HG02852 (cell line): ENCODE measurements at regions not wholly inside any gene's neighbourhood (a gene's known extent, or its start where the extent isn't known, plus 50 kb on each side); places are given as distances from the start of the nearest gene placed in this dataset.

Source experiments
- ATAC-seq: cut with Tn5 transposase; IDR thresholded peaks from one replicate; pipeline ENCODE4 v1.9.1; 2021; ENCODE audit warnings: mild to moderate bottlenecking, moderate library complexity; ENCODE audit not compliant: unreplicated experiment

DNA sequence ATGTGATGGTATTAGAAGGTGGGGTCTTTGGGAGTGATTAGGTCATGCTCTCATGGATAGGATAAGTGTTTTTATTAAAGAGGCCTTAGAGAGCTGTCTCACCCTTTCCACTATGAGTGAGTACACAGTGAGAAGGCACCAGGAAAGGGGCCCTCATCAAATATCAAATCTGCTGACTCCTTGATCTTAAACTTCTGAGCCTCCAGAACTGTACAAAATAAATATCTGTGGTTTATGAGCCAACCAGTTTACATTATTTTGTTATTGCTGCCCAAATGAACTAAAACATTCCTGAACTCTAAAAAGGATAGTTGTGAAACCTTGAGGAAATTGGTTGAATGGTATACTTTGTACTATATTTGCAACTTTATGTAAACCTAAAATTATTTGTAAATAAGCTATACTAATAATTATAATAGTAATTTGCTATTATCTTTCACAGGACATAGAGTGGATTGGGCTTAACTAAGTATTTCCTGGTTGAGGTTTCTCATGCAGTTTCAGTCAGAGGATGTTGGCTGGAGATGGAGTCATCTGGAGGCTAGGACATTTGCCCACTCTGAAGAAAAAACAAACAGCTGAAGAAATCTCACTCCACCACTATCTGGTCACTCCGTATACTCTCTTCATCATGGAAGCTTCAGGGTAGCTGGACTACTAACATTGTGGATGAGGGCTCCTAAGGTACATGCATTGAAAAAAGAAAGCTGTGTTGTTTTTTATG is 1068.6 kb upstream of the CADM2 start:
- ATAC-seq = no peak

- no peak for ATAC-seq
Observed at GRCh38 chr3:83890763-83891135, 1068.0 kb upstream of the CADM2 start.

- no peak for ATAC-seq
Observed at GRCh38 chr3:83894223-83894622, 1064.6 kb upstream of the CADM2 start.

DNA sequence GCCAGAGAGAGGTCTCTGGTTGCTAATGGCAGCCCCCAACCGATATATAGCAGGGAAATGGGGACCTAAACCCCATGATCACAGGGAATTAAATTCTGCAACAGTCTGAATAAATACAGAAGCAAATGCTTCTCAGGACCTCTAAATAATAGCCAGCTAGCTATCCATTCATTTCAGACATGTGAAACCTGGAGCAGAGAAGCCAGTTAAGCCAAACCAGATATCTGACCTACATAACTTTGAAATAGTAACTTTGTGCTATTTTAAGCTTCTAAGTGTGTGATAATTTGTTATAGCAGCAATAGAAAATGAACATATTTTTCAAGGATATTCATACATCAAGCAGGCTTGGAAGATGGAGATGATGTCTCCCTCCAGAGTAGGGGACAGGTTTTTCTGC is 1062.9 kb upstream of the CADM2 start:
- ATAC-seq = no peak

- ATAC-seq = no peak
Observed at GRCh38 chr3:83902787-83903533, 1055.8 kb upstream of the CADM2 start.

DNA sequence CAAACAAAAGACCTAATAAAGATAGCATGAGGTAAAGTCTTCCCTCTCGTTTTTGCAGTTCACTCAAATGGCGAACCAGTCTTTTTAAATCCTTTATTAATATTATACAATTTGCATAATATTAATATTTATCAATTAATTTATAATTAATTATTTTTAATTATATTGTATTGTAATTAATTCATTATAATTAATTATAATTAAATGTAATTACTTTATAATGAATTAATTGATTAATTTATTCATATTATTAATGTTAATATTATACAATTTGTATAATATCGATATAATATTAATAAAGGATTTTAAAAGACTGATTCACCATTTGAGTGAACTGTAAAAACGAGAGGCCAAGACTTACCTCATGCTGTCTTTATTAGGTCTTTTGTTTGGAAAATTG is 1045.4 kb upstream of the CADM2 start:
- ATAC-seq = no peak

GRCh38 chr3:83926291-83926690 is 1032.5 kb upstream of the CADM2 start:
- no peak for ATAC-seq

DNA sequence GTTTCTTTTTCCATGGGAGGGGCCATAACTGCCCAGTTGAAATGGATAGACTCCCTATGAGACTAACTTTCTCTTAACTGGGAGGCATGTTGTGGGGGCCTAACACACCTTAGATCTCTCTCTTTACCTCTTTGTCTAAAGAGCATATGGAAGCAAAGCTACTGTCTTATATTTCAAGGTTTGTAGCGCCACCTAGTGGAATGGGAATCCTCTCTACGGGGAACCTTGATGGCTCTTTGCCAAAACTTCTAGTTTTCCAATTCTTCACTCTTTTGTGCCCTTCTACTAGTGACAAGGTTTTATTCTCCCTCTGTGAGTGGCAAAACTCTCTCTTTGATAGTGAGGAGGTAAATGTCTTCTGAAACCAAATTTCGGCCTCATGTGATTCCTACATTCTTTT is 1030.4 kb upstream of the CADM2 start:
- ATAC-seq = no peak

- ATAC-seq = no peak
Observed at GRCh38 chr3:83928903-83929302, 1029.9 kb upstream of the CADM2 start.

- no peak for ATAC-seq
Observed at GRCh38 chr3:83934192-83935021, 1024.4 kb upstream of the CADM2 start.

DNA sequence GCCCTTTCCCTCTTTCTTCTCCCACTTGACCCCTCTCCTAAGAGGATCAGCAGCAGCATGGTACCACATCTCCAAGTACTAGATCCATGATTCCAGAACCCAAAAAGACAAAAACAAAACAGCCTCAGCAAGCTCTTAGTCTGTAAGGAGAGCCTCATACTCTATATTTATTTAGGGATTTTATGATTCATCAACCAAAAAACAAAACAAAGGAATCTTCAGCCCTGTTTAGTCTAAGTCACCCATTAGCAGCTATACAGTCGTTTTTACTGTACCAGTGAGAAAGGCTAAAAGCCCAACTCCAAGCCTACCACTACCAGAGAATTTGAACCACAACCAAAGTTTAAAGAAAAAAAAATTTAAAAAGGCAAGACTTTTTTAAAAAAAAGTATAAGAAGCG is 1020.3 kb upstream of the CADM2 start:
- ATAC-seq = no peak

DNA sequence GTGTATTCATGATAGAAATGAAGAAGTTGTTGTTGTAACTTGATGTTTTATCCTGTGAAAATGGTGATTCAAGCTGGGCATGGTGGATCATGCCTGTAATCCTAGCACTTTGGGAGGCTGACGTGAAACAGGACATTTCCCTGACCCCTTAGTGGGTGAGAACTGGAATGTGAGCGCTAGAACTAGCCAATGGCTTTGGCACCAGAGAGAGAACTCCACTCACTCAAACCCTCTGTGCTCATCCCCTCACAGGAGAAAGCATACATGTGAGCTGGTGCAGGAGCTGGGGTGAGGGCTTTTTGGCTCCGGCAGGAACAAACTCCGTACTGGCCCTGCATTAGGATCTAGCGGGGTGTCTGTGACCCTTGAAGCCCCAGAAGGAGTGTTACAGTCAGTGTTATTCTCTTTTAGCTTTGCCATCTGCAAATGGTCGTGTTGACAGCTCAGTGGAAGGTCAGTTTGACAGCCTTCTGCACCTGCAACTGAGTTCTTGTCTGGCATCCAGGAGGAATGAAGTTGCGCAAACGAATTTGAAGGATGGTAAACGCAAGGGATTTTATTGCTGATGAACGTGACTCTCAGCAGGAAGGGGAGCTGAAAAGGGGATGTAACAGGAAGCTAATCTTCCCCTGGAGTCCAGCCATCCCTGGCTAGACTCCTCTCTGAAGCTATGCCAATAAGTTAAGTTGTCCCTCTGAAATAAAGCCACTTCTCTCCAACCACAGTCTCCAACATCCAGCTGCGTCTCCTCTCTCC is 1016.6 kb upstream of the CADM2 start:
- ATAC-seq = no peak

DNA sequence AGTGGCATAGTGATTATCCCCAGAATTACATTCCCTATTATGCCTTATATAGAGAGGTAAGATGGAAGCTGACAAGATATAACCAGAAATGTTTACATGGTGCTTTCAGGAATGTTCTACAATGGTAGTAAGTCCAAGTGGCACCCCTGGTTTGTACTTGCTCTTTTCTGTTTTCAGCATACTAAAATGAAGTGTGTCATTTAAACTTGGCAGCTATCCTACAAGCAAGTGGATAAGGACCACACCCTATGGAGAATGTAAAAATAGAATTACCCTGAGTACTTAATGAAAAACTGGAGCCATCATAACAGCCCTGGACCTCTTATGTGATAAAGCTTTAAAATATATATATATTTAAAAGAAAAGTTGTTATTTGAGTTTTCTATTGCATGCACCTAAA is 1012.7 kb upstream of the CADM2 start:
- no peak for ATAC-seq

DNA sequence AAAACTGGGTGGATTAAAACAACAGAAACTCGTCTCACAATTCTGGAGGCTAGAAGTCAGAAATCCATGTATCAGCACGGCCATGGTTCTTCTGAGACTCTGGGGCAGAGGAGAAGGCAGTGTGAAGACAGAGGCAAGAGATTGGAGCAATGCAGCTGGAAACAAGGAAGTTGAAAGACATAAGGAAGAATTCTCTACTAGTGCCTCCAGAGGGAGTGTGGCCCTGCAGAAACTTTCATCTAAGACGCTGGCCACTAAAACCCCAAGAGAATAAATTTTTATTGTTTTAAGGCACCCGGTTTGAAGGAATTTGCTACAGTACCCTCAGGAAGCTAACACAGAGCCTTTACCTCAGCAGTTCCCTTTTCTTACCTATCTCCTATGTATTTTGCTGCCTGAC is 1012.2 kb upstream of the CADM2 start:
- ATAC-seq = no peak

GRCh38 chr3:83948771-83949170 is 1010.0 kb upstream of the CADM2 start:
- ATAC-seq = no peak

DNA sequence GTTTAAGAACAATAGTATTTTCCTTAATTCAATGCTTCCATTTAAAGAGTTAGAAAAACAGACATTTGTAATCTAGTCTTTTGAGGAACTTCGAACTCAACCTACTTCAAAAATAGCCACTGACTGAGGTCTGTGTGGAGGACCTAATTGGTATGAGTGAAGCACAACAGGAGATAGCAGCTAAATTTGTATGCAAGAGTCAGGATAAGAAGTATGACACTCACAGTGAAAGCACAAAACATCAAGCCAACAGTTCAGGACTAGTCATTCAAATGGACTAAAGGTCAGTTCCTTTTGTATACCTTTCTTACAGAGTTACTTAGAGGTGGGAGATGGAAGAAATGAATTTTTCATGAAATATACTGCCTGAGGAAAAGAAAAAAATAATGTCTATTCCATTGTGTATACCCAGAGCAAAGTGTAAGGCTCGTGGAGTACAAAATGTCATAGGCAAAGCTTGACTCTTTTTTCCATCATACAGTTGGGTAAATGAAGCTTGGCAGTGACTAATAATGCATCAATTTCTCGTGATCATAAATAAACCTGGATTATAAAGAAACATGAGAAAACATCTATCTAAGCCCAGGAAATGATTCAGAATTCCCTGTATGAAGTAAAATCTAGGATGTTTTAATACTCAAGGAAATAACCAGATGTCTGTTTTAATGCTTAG is 1005.2 kb upstream of the CADM2 start:
- ATAC-seq = no peak

DNA sequence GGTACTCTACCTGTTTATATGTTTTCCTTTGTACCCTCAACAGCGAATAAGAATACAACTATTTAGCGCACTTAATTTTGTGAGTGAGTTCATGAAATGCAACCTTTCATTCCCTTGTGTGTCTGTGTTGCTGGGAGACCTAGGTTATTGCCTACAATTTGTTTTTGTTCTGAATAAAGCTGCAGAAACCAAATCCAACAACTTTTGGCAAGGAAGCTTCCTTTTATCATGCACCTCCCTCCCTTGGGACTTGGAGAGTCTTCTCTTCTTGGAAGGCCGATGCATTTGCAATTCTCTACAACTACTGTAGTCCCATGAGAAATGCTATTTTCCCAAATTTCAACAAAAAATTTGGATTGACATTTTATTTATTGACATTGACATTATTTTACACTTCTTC is 1002.4 kb upstream of the CADM2 start:
- ATAC-seq = no peak

- no peak for ATAC-seq
Observed at GRCh38 chr3:83968356-83968755, 990.4 kb upstream of the CADM2 start.

- no peak for ATAC-seq
Observed at GRCh38 chr3:83971666-83972065, 987.1 kb upstream of the CADM2 start.

GRCh38 chr3:84008623-84009022 is 950.2 kb upstream of the CADM2 start:
- no peak for ATAC-seq

GRCh38 chr3:84023842-84024241 is 934.9 kb upstream of the CADM2 start:
- no peak for ATAC-seq
